ENCODE measurements at regions not wholly inside any gene's neighbourhood (a gene's known extent, or its start where the extent isn't known, plus 50 kb on each side); places are given as distances from the start of the nearest gene placed in this dataset.

DNA sequence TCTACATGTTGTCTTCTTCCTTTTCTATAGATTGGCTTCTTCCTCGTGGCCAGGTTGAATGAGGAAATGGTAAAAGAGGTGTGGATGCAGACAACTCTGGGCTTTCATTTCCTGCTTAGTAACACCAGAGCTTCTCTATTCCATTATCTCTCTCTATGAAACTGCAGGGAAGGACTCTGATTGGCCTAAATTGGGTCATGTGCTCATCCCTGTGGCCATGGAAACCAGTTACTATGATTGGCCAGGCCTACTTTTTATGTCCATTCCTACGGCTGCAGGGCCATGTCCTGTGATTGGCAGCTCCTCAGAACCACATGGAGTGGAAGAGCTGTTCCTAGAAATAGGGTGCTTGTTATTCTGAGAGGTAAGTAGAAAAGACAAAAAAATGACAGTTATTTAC is 486.9 kb upstream of the ADAMTS9 start:
- Mint-ChIP-seq H3K4me1 (peaks cover 17% of the 10 kb centered on the region), H3K27ac (no peak overlapping the region), H3K36me3 (ENCODE audit: low read depth) (no peaks in the 10 kb centered on the region), H3K4me3 (no peak overlapping the region), H3K9me3 (no peaks in the 10 kb centered on the region), H3K27me3 (ENCODE audit: insufficient read depth, low read depth, poor library complexity) (peaks cover 2% of the 10 kb centered on the region)
- no peak for TF ChIP-seq POLR2AphosphoS5 (IDR thresholded peaks at IDR 0.05; ENCODE audit: low read depth)
- TF ChIP-seq REST (IDR thresholded peaks at IDR 0.05; ENCODE audit: unreplicated experiment): no peak
- TF ChIP-seq CREB1 (CRISPR knock-in tag; IDR thresholded peaks at IDR 0.05; ENCODE audit: low read depth): no peak
- TF ChIP-seq EZH2phosphoT487 (IDR thresholded peaks at IDR 0.05; ENCODE audit: unreplicated experiment): no peak
- TF ChIP-seq, protein P1, sequence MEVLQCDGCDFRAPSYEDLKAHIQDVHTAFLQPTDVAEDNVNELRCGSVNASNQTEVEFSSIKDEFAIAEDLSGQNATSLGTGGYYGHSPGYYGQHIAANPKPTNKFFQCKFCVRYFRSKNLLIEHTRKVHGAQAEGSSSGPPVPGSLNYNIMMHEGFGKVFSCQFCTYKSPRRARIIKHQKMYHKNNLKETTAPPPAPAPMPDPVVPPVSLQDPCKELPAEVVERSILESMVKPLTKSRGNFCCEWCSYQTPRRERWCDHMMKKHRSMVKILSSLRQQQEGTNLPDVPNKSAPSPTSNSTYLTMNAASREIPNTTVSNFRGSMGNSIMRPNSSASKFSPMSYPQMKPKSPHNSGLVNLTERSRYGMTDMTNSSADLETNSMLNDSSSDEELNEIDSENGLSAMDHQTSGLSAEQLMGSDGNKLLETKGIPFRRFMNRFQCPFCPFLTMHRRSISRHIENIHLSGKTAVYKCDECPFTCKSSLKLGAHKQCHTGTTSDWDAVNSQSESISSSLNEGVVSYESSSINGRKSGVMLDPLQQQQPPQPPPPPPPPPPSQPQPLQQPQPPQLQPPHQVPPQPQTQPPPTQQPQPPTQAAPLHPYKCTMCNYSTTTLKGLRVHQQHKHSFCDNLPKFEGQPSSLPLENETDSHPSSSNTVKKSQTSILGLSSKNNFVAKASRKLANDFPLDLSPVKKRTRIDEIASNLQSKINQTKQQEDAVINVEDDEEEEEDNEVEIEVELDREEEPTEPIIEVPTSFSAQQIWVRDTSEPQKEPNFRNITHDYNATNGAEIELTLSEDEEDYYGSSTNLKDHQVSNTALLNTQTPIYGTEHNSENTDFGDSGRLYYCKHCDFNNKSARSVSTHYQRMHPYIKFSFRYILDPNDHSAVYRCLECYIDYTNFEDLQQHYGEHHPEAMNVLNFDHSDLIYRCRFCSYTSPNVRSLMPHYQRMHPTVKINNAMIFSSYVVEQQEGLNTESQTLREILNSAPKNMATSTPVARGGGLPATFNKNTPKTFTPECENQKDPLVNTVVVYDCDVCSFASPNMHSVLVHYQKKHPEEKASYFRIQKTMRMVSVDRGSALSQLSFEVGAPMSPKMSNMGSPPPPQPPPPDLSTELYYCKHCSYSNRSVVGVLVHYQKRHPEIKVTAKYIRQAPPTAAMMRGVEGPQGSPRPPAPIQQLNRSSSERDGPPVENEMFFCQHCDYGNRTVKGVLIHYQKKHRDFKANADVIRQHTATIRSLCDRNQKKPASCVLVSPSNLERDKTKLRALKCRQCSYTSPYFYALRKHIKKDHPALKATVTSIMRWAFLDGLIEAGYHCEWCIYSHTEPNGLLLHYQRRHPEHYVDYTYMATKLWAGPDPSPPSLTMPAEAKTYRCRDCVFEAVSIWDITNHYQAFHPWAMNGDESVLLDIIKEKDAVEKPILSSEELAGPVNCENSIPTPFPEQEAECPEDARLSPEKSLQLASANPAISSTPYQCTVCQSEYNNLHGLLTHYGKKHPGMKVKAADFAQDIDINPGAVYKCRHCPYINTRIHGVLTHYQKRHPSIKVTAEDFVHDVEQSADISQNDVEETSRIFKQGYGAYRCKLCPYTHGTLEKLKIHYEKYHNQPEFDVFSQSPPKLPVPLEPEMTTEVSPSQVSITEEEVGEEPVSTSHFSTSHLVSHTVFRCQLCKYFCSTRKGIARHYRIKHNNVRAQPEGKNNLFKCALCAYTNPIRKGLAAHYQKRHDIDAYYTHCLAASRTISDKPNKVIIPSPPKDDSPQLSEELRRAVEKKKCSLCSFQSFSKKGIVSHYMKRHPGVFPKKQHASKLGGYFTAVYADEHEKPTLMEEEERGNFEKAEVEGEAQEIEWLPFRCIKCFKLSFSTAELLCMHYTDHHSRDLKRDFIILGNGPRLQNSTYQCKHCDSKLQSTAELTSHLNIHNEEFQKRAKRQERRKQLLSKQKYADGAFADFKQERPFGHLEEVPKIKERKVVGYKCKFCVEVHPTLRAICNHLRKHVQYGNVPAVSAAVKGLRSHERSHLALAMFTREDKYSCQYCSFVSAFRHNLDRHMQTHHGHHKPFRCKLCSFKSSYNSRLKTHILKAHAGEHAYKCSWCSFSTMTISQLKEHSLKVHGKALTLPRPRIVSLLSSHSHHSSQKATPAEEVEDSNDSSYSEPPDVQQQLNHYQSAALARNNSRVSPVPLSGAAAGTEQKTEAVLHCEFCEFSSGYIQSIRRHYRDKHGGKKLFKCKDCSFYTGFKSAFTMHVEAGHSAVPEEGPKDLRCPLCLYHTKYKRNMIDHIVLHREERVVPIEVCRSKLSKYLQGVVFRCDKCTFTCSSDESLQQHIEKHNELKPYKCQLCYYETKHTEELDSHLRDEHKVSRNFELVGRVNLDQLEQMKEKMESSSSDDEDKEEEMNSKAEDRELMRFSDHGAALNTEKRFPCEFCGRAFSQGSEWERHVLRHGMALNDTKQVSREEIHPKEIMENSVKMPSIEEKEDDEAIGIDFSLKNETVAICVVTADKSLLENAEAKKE (CRISPR knock-in tag; IDR thresholded peaks at IDR 0.05): no peak
- TF ChIP-seq NANOG (IDR thresholded peaks at IDR 0.05; ENCODE audit: borderline replicate concordance): no peak
- TF ChIP-seq, protein P2, sequence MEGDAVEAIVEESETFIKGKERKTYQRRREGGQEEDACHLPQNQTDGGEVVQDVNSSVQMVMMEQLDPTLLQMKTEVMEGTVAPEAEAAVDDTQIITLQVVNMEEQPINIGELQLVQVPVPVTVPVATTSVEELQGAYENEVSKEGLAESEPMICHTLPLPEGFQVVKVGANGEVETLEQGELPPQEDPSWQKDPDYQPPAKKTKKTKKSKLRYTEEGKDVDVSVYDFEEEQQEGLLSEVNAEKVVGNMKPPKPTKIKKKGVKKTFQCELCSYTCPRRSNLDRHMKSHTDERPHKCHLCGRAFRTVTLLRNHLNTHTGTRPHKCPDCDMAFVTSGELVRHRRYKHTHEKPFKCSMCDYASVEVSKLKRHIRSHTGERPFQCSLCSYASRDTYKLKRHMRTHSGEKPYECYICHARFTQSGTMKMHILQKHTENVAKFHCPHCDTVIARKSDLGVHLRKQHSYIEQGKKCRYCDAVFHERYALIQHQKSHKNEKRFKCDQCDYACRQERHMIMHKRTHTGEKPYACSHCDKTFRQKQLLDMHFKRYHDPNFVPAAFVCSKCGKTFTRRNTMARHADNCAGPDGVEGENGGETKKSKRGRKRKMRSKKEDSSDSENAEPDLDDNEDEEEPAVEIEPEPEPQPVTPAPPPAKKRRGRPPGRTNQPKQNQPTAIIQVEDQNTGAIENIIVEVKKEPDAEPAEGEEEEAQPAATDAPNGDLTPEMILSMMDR (conservative IDR thresholded peaks at IDR 0.05; ENCODE audit: low read depth in 2 of 2): no peak
- no peak for TF ChIP-seq JUNB (IDR thresholded peaks at IDR 0.05; ENCODE audit: unreplicated experiment)
- no peak for TF ChIP-seq ETS1 (IDR thresholded peaks at IDR 0.05)
- no peak for TF ChIP-seq ZNF114 (CRISPR knock-in tag; IDR thresholded peaks at IDR 0.05)
- TF ChIP-seq STAT1 (IDR thresholded peaks at IDR 0.05; ENCODE audit: unreplicated experiment): no peak
- TF ChIP-seq EZH2 (IDR thresholded peaks at IDR 0.05; ENCODE audit: low read depth, unreplicated experiment): no peak
- Histone ChIP-seq H3F3A (replicated peaks; ENCODE audit: low read depth) (no peaks in the 10 kb centered on the region), H3K79me2 (replicated peaks; ENCODE audit: insufficient read depth) (no peaks in the 10 kb centered on the region), H3K9me2 (ENCODE audit: insufficient read depth) (peaks cover 3% of the 10 kb centered on the region), H3K27me3 (ENCODE audit: insufficient read depth) (no peaks in the 10 kb centered on the region), H3K27ac (ENCODE audit: low read depth) (no peak overlapping the region), H3K4me2 (no peak overlapping the region), H2AFZ (no peak overlapping the region; the same call in 1 of the 2 replicates), H4K20me1 (replicated peaks; ENCODE audit: insufficient read depth) (no peaks in the 10 kb centered on the region), H3K36me3 (ENCODE audit: insufficient read depth) (no peaks in the 10 kb centered on the region), H3K4me1 (ENCODE audit: insufficient read depth) (peaks cover 3% of the 10 kb centered on the region; the same call in 1 of the 2 replicates), H3K4me3 (no peak overlapping the region)
- no peak for DNase-seq (ENCODE audit: low spot score)
- ATAC-seq: no peak
